ENCODE measurements at regions not wholly inside any gene's neighbourhood (a gene's known extent, or its start where the extent isn't known, plus 50 kb on each side); places are given as distances from the start of the nearest gene placed in this dataset.
"Not testable (repeated sequence)": the region's sequence is repeated elsewhere in the genome, so short reads cannot be mapped to it uniquely, and the experiment has no call there.

GRCh38 chr6:3960754-3961361 is 111.7 kb downstream of the FAM50B start:
- peaks cover 8% of the 10 kb centered on the region for H3K27me3 Mint-ChIP-seq

GRCh38 chr6:3961581-3962215 is 112.5 kb downstream of the FAM50B start:
- peaks cover 6% of the 10 kb centered on the region for H3K27me3 Mint-ChIP-seq
- H3K4me1 Mint-ChIP-seq = no peaks in the 10 kb centered on the region
- no peak overlapping the region for H3K4me3 Mint-ChIP-seq
- no peak overlapping the region for H3K27ac Mint-ChIP-seq
- peaks cover 6% of the 10 kb centered on the region for H3K36me3 Mint-ChIP-seq
- no peak for ATAC-seq (ENCODE audit: low read depth)
- no peak for DNase-seq (ENCODE audit: low spot score in 2 of 2)
- H3K9me3 Mint-ChIP-seq = peaks cover 4% of the 10 kb centered on the region

More at GRCh38 chr6:3960754-3961361, 111.7 kb downstream of the FAM50B start:
- peaks cover 6% of the 10 kb centered on the region for H3K36me3 Mint-ChIP-seq
- H3K4me1 Mint-ChIP-seq = no peaks in the 10 kb centered on the region
- ATAC-seq (ENCODE audit: low read depth) (no peak), DNase-seq (ENCODE audit: low spot score in 2 of 2) (no peak)
- no peak overlapping the region for H3K4me3 Mint-ChIP-seq
- H3K9me3 Mint-ChIP-seq = peaks cover 4% of the 10 kb centered on the region
- H3K27ac Mint-ChIP-seq = no peak overlapping the region

- ATAC-seq (ENCODE audit: low read depth) (no peak), DNase-seq (ENCODE audit: low spot score in 2 of 2) (no peak)
- H3K4me1 Mint-ChIP-seq = no peaks in the 10 kb centered on the region
- H3K9me3 Mint-ChIP-seq = peaks cover 4% of the 10 kb centered on the region
- H3K36me3 Mint-ChIP-seq = peaks cover 6% of the 10 kb centered on the region
- peaks cover 6% of the 10 kb centered on the region for H3K27me3 Mint-ChIP-seq
- H3K27ac Mint-ChIP-seq = no peak overlapping the region
- H3K4me3 Mint-ChIP-seq = no peak overlapping the region
These were observed 113.4 kb downstream of the FAM50B start for GRCh38 chr6:3962291-3963280.

GRCh38 chr6:3963426-3963825 is 114.3 kb downstream of the FAM50B start:
- DNase-seq (ENCODE audit: low spot score in 2 of 2) (no peak), ATAC-seq (ENCODE audit: low read depth) (no peak)
- Mint-ChIP-seq H3K27ac (no peak overlapping the region), H3K9me3 (no peaks in the 10 kb centered on the region), H3K4me3 (no peak overlapping the region), H3K36me3 (peaks cover 4% of the 10 kb centered on the region), H3K4me1 (no peaks in the 10 kb centered on the region), H3K27me3 (peaks cover 6% of the 10 kb centered on the region)

GRCh38 chr6:3965071-3965718 is 113.7 kb downstream of the FAM217A start:
- H3K4me3 Mint-ChIP-seq = no peak overlapping the region
- H3K9me3 Mint-ChIP-seq = no peaks in the 10 kb centered on the region
- H3K27me3 Mint-ChIP-seq = peaks cover 5% of the 10 kb centered on the region
- DNase-seq (ENCODE audit: low spot score in 2 of 2) = no peak
- H3K27ac Mint-ChIP-seq = no peak overlapping the region
- peaks cover 4% of the 10 kb centered on the region for H3K36me3 Mint-ChIP-seq
- ATAC-seq (ENCODE audit: low read depth) = no peak
- peaks cover 3% of the 10 kb centered on the region for H3K4me1 Mint-ChIP-seq

- no peaks in the 10 kb centered on the region for H3K9me3 Mint-ChIP-seq
- peaks cover 4% of the 10 kb centered on the region for H3K4me1 Mint-ChIP-seq
- ATAC-seq (ENCODE audit: low read depth) (no peak), DNase-seq (ENCODE audit: low spot score in 2 of 2) (no peak)
- H3K27ac Mint-ChIP-seq = no peak overlapping the region
- H3K36me3 Mint-ChIP-seq = peaks cover 4% of the 10 kb centered on the region
- H3K27me3 Mint-ChIP-seq = peaks cover 5% of the 10 kb centered on the region
- no peak overlapping the region for H3K4me3 Mint-ChIP-seq
These were observed 112.5 kb downstream of the FAM217A start for GRCh38 chr6:3966426-3966825.

- Mint-ChIP-seq H3K36me3 (peaks cover 1% of the 10 kb centered on the region), H3K4me3 (no peak overlapping the region), H3K27me3 (peaks cover 3% of the 10 kb centered on the region), H3K4me1 (peaks cover 4% of the 10 kb centered on the region), H3K27ac (no peak overlapping the region), H3K9me3 (no peaks in the 10 kb centered on the region)
- peak; percentile 35 for ATAC-seq (ENCODE audit: low read depth)
- DNase-seq (ENCODE audit: low spot score in 2 of 2) = no peak
These were observed 108.8 kb downstream of the FAM217A start for GRCh38 chr6:3970097-3970496.

- not testable (repeated sequence) for H3K27me3 Mint-ChIP-seq; H3K36me3 Mint-ChIP-seq; H3K9me3 Mint-ChIP-seq; ATAC-seq (ENCODE audit: low read depth); H3K27ac Mint-ChIP-seq; H3K4me1 Mint-ChIP-seq; DNase-seq (ENCODE audit: low spot score in 2 of 2); H3K4me3 Mint-ChIP-seq
These were observed 105.8 kb downstream of the FAM217A start for GRCh38 chr6:3973152-3973551.

GRCh38 chr6:3977875-3978711 is 100.8 kb downstream of the FAM217A start:
- Mint-ChIP-seq H3K4me3 (no peak overlapping the region), H3K36me3 (peaks cover 3% of the 10 kb centered on the region), H3K9me3 (peaks cover 2% of the 10 kb centered on the region), H3K27me3 (peaks cover 5% of the 10 kb centered on the region), H3K27ac (no peak overlapping the region), H3K4me1 (peaks cover 4% of the 10 kb centered on the region)
- peak; percentile 22 to 32 for DNase-seq (ENCODE audit: low spot score in 2 of 2)
- peak; percentile 99 for ATAC-seq (ENCODE audit: low read depth)

GRCh38 chr6:3978966-3979365 is 100.0 kb downstream of the FAM217A start:
- H3K4me1 Mint-ChIP-seq; DNase-seq (ENCODE audit: low spot score in 2 of 2); H3K27ac Mint-ChIP-seq; H3K36me3 Mint-ChIP-seq; ATAC-seq (ENCODE audit: low read depth); H3K4me3 Mint-ChIP-seq; H3K9me3 Mint-ChIP-seq; H3K27me3 Mint-ChIP-seq: not testable (repeated sequence)

- no peak for ATAC-seq (ENCODE audit: low read depth)
- no peak overlapping the region for H3K4me3 Mint-ChIP-seq
- DNase-seq (ENCODE audit: low spot score in 2 of 2) = no peak
- H3K27ac Mint-ChIP-seq = no peak overlapping the region
- peaks cover 2% of the 10 kb centered on the region for H3K9me3 Mint-ChIP-seq
- peaks cover 5% of the 10 kb centered on the region for H3K36me3 Mint-ChIP-seq
- H3K4me1 Mint-ChIP-seq = peaks cover 4% of the 10 kb centered on the region
- H3K27me3 Mint-ChIP-seq = peaks cover 2% of the 10 kb centered on the region
These were observed 97.0 kb downstream of the FAM217A start for GRCh38 chr6:3981917-3982316.

GRCh38 chr6:3983778-3984177 is 95.2 kb downstream of the FAM217A start:
- H3K4me3 Mint-ChIP-seq = no peak overlapping the region
- peaks cover 2% of the 10 kb centered on the region for H3K9me3 Mint-ChIP-seq
- no peaks in the 10 kb centered on the region for H3K27me3 Mint-ChIP-seq
- no peak for DNase-seq (ENCODE audit: low spot score in 2 of 2)
- no peak overlapping the region for H3K27ac Mint-ChIP-seq
- no peak for ATAC-seq (ENCODE audit: low read depth)
- no peaks in the 10 kb centered on the region for H3K4me1 Mint-ChIP-seq
- H3K36me3 Mint-ChIP-seq = peaks cover 9% of the 10 kb centered on the region

- Mint-ChIP-seq H3K27me3 (no peaks in the 10 kb centered on the region), H3K9me3 (peaks cover 2% of the 10 kb centered on the region), H3K4me3 (no peak overlapping the region), H3K4me1 (no peaks in the 10 kb centered on the region), H3K36me3 (peaks cover 9% of the 10 kb centered on the region), H3K27ac (no peak overlapping the region)
- no peak for DNase-seq (ENCODE audit: low spot score in 2 of 2)
- ATAC-seq (ENCODE audit: low read depth) = no peak
These were observed 94.4 kb downstream of the FAM217A start for GRCh38 chr6:3984494-3984893.

All from memory B cell (primary cell).